ENCODE measurements at regions not wholly inside any gene's neighbourhood (a gene's known extent, or its start where the extent isn't known, plus 50 kb on each side); places are given as distances from the start of the nearest gene placed in this dataset.

DNA sequence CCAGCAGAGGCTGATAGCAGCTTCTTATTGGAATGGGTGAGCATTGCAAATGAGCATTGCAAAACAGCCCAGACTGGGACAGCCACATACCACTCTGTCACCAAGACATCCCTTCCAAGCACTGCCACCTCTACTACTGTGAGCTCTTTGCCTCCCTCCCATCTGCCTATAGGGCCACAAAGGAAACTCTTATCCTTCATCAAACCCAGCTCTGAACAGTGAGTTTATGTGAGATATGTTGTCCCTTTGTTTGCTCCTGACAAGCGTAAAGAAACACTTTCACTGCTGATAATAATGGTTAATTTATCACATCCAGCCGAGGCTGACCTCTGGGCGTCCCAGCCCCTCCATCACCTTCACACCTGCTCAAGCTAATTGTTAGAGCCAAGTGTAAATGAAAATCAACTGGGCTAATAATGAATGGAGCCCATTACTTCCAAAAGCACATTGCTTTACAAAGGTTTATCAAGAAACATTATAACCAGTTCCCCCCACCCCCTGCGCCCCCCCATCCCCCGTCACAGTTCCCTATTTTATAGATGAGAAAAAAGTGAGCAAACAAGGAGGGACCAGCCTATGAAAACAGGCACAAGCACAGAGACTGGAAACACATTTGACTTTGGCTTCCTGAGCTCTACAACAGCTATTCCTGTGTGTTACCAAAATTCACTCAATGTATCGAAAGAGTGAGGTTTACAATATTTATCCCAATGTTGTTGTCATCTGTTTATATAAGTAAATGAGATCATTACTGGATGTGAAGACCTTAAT lies 146.3 kb downstream of the ANXA2 start:
- H3K4me3 ChIP-seq (ENCODE audit: insufficient read depth, low read depth, low read length), result no peak overlapping the region
- no peaks in the 10 kb centered on the region for H3K27me3 ChIP-seq (ENCODE audit: control insufficient read depth, insufficient read depth, low read length, poor library complexity, severe bottlenecking)
- H3K4me1 ChIP-seq (ENCODE audit: control insufficient read depth, insufficient read depth, low read length), result no peaks in the 10 kb centered on the region
- 69 to 75% methylated on average over 2 to 3 of the region's 6 CpGs for WGBS, 2 experiments
- no peak overlapping the region for H3K27ac ChIP-seq (ENCODE audit: insufficient read depth, low read depth, low read length, poor library complexity, severe bottlenecking)
- no peaks in the 10 kb centered on the region for H3K9me3 ChIP-seq (ENCODE audit: control insufficient read depth, low read length)
- H3K36me3 ChIP-seq (ENCODE audit: control insufficient read depth, insufficient read depth, low read length), result no peaks in the 10 kb centered on the region

GRCh38 chr15:60254416-60254815 lies 143.4 kb downstream of the ANXA2 start:
- no peak overlapping the region for H3K27ac ChIP-seq (ENCODE audit: insufficient read depth, low read depth, low read length, poor library complexity, severe bottlenecking)
- WGBS, 2 experiments, result 41 to 42% methylated on average over 1 of the region's 1 CpG
- no peak overlapping the region for H3K4me3 ChIP-seq (ENCODE audit: insufficient read depth, low read depth, low read length)
- H3K36me3 ChIP-seq (ENCODE audit: control insufficient read depth, insufficient read depth, low read length), result no peaks in the 10 kb centered on the region
- no peaks in the 10 kb centered on the region for H3K9me3 ChIP-seq (ENCODE audit: control insufficient read depth, low read length)
- no peaks in the 10 kb centered on the region for H3K4me1 ChIP-seq (ENCODE audit: control insufficient read depth, insufficient read depth, low read length)
- H3K27me3 ChIP-seq (ENCODE audit: control insufficient read depth, insufficient read depth, low read length, poor library complexity, severe bottlenecking), result no peaks in the 10 kb centered on the region

DNA sequence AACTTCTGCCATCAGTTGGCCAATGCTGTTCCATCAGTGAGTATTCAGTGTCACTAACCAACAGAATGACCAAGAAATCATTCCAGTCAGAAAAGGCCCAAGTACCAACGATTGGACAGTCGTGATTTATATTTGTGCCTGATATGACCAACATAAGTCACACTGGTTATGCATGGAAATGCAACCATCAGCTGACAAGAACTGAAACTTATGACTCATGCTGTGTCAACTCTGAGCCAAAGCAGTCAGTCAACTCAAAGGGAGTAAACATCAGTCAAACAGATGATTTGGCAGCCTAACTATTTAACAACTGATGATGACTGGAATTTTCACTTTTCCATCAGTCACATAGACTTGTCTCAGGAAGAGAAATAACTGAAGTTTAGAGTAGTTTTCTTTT lies 142.4 kb downstream of the ANXA2 start:
- Histone ChIP-seq H3K4me1 (ENCODE audit: control insufficient read depth, insufficient read depth, low read length) (no peaks in the 10 kb centered on the region), H3K36me3 (ENCODE audit: control insufficient read depth, insufficient read depth, low read length) (no peaks in the 10 kb centered on the region), H3K27ac (ENCODE audit: insufficient read depth, low read depth, low read length, poor library complexity, severe bottlenecking) (no peak overlapping the region), H3K4me3 (ENCODE audit: insufficient read depth, low read depth, low read length) (no peak overlapping the region), H3K27me3 (ENCODE audit: control insufficient read depth, insufficient read depth, low read length, poor library complexity, severe bottlenecking) (no peaks in the 10 kb centered on the region), H3K9me3 (ENCODE audit: control insufficient read depth, low read length) (no peaks in the 10 kb centered on the region)
- WGBS, 2 experiments, result 89 to 93% methylated on average over 2 of the region's 2 CpGs

GRCh38 chr15:60257591-60258159 lies 140.1 kb downstream of the ANXA2 start:
- 87 to 96% methylated on average over 4 to 5 of the region's 5 CpGs for WGBS, 2 experiments

DNA sequence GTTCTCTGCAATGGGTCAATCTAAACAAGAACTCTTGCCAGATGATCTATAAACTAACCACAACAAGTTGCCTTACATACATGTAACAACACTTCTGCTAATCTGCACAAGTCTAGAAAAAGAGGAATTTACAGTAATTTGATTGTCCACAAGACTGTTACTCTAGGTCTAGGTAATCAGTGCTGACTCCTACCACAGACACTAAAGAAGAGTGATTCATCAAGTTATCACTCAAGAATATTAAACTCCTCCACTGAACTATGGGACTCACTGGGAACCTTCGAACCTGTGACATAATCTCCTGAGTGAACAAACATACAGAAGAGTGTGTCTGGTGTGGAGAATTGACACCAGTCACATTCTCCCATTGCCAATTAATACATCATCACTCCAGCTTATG lies 138.3 kb downstream of the ANXA2 start:
- no peak overlapping the region for H3K4me3 ChIP-seq (ENCODE audit: insufficient read depth, low read depth, low read length)
- H3K4me1 ChIP-seq (ENCODE audit: control insufficient read depth, insufficient read depth, low read length), result no peaks in the 10 kb centered on the region
- no peak overlapping the region for H3K27ac ChIP-seq (ENCODE audit: insufficient read depth, low read depth, low read length, poor library complexity, severe bottlenecking)
- no peaks in the 10 kb centered on the region for H3K9me3 ChIP-seq (ENCODE audit: control insufficient read depth, low read length)
- no peaks in the 10 kb centered on the region for H3K27me3 ChIP-seq (ENCODE audit: control insufficient read depth, insufficient read depth, low read length, poor library complexity, severe bottlenecking)
- 83 to 100% methylated on average over 1 of the region's 1 CpG for WGBS, 2 experiments
- H3K36me3 ChIP-seq (ENCODE audit: control insufficient read depth, insufficient read depth, low read length), result no peaks in the 10 kb centered on the region

More at GRCh38 chr15:60257591-60258159, 140.1 kb downstream of the ANXA2 start:
- no peak overlapping the region for H3K27ac ChIP-seq (ENCODE audit: insufficient read depth, low read depth, low read length, poor library complexity, severe bottlenecking)
- H3K4me3 ChIP-seq (ENCODE audit: insufficient read depth, low read depth, low read length), result no peak overlapping the region
- H3K27me3 ChIP-seq (ENCODE audit: control insufficient read depth, insufficient read depth, low read length, poor library complexity, severe bottlenecking), result no peaks in the 10 kb centered on the region
- no peaks in the 10 kb centered on the region for H3K36me3 ChIP-seq (ENCODE audit: control insufficient read depth, insufficient read depth, low read length)
- H3K9me3 ChIP-seq (ENCODE audit: control insufficient read depth, low read length), result no peaks in the 10 kb centered on the region
- no peaks in the 10 kb centered on the region for H3K4me1 ChIP-seq (ENCODE audit: control insufficient read depth, insufficient read depth, low read length)

- Histone ChIP-seq H3K27me3 (ENCODE audit: control insufficient read depth, insufficient read depth, low read length, poor library complexity, severe bottlenecking) (no peaks in the 10 kb centered on the region), H3K36me3 (ENCODE audit: control insufficient read depth, insufficient read depth, low read length) (no peaks in the 10 kb centered on the region), H3K9me3 (ENCODE audit: control insufficient read depth, low read length) (no peaks in the 10 kb centered on the region), H3K27ac (ENCODE audit: insufficient read depth, low read depth, low read length, poor library complexity, severe bottlenecking) (no peak overlapping the region), H3K4me3 (ENCODE audit: insufficient read depth, low read depth, low read length) (no peak overlapping the region), H3K4me1 (ENCODE audit: control insufficient read depth, insufficient read depth, low read length) (no peaks in the 10 kb centered on the region)
- 88 to 92% methylated on average over 4 of the region's 4 CpGs for WGBS, 2 experiments
Observed at GRCh38 chr15:60264088-60264487, 133.7 kb downstream of the ANXA2 start.

DNA sequence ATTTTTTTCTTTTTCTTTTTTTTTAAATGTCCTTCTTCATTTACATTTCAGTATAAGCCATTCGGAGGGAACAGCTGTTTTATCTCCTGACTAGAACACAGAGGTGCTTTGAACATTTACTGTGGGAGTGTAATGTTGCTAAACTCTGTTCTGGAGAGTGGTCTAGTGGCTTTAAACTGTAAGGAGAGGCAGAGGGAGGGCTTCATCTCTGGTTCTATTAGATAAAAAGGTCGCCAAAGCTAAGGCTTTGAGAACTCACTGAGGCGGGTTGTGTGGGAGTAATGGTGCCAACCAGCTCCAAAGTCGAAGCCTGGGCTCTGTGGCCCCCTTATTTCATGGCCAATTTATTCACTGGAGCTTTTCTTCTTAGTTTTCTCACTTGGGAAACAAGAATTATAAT lies 133.2 kb downstream of the ANXA2 start:
- H3K4me1 ChIP-seq (ENCODE audit: control insufficient read depth, insufficient read depth, low read length), result no peaks in the 10 kb centered on the region
- no peak overlapping the region for H3K4me3 ChIP-seq (ENCODE audit: insufficient read depth, low read depth, low read length)
- H3K9me3 ChIP-seq (ENCODE audit: control insufficient read depth, low read length), result no peaks in the 10 kb centered on the region
- 93 to 96% methylated on average over 4 of the region's 4 CpGs for WGBS, 2 experiments
- H3K27ac ChIP-seq (ENCODE audit: insufficient read depth, low read depth, low read length, poor library complexity, severe bottlenecking), result no peak overlapping the region
- H3K27me3 ChIP-seq (ENCODE audit: control insufficient read depth, insufficient read depth, low read length, poor library complexity, severe bottlenecking), result no peaks in the 10 kb centered on the region
- H3K36me3 ChIP-seq (ENCODE audit: control insufficient read depth, insufficient read depth, low read length), result no peaks in the 10 kb centered on the region

- H3K9me3 ChIP-seq (ENCODE audit: control insufficient read depth, low read length), result no peaks in the 10 kb centered on the region
- no peaks in the 10 kb centered on the region for H3K27me3 ChIP-seq (ENCODE audit: control insufficient read depth, insufficient read depth, low read length, poor library complexity, severe bottlenecking)
- H3K4me3 ChIP-seq (ENCODE audit: insufficient read depth, low read depth, low read length), result no peak overlapping the region
- H3K4me1 ChIP-seq (ENCODE audit: control insufficient read depth, insufficient read depth, low read length), result no peaks in the 10 kb centered on the region
- no peaks in the 10 kb centered on the region for H3K36me3 ChIP-seq (ENCODE audit: control insufficient read depth, insufficient read depth, low read length)
- no peak overlapping the region for H3K27ac ChIP-seq (ENCODE audit: insufficient read depth, low read depth, low read length, poor library complexity, severe bottlenecking)
Observed at GRCh38 chr15:60265057-60265456, 132.7 kb downstream of the ANXA2 start.

DNA sequence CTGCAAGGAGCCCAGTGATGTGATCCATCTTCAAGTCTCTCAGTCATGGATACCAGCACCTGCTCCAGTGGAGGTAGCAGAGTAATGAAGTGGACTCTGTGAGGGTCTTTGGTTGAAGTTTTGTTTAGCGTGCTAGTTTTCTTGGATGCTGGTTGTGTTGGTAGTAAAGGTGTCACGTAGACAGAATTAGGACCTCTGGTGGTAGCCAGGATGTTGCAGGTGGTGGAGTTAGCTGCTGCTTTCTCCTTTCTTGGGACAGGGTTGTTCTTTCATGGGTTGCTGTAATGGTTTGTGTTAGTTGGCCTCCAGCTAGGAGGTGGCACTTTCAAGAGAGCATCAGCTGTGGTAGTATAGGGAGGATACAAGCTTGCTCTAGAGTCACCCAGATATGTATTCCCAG lies 125.2 kb downstream of the ANXA2 start:
- no peaks in the 10 kb centered on the region for H3K27me3 ChIP-seq (ENCODE audit: control insufficient read depth, insufficient read depth, low read length, poor library complexity, severe bottlenecking)
- peaks cover 6% of the 10 kb centered on the region for H3K9me3 ChIP-seq (ENCODE audit: control insufficient read depth, low read length)
- H3K36me3 ChIP-seq (ENCODE audit: control insufficient read depth, insufficient read depth, low read length), result no peaks in the 10 kb centered on the region
- H3K27ac ChIP-seq (ENCODE audit: insufficient read depth, low read depth, low read length, poor library complexity, severe bottlenecking), result no peak overlapping the region
- no peak overlapping the region for H3K4me3 ChIP-seq (ENCODE audit: insufficient read depth, low read depth, low read length)
- no peaks in the 10 kb centered on the region for H3K4me1 ChIP-seq (ENCODE audit: control insufficient read depth, insufficient read depth, low read length)
- WGBS, 2 experiments, result 92 to 94% methylated on average over 2 of the region's 2 CpGs

- Histone ChIP-seq H3K36me3 (ENCODE audit: control insufficient read depth, insufficient read depth, low read length) (no peaks in the 10 kb centered on the region), H3K27ac (ENCODE audit: insufficient read depth, low read depth, low read length, poor library complexity, severe bottlenecking) (no peak overlapping the region), H3K4me3 (ENCODE audit: insufficient read depth, low read depth, low read length) (no peak overlapping the region), H3K27me3 (ENCODE audit: control insufficient read depth, insufficient read depth, low read length, poor library complexity, severe bottlenecking) (no peaks in the 10 kb centered on the region), H3K9me3 (ENCODE audit: control insufficient read depth, low read length) (peaks cover 6% of the 10 kb centered on the region), H3K4me1 (ENCODE audit: control insufficient read depth, insufficient read depth, low read length) (no peaks in the 10 kb centered on the region)
- 92 to 95% methylated on average over 2 to 3 of the region's 3 CpGs for WGBS, 2 experiments
Observed at GRCh38 chr15:60275624-60276023, 122.2 kb downstream of the ANXA2 start.
